ENCODE measurements at regions not wholly inside any gene's neighbourhood (a gene's known extent, or its start where the extent isn't known, plus 50 kb on each side); places are given as distances from the start of the nearest gene placed in this dataset.

- Histone ChIP-seq H3K79me2 (ENCODE audit: control insufficient read depth, insufficient read depth, low read length) (no peaks in the 10 kb centered on the region), H2AFZ (ENCODE audit: control insufficient read depth, low read depth, low read length) (no peak overlapping the region), H4K20me1 (ENCODE audit: control insufficient read depth, insufficient read depth) (no peaks in the 10 kb centered on the region), H3K4me1 (ENCODE audit: control insufficient read depth, insufficient read depth, low read length) (no peaks in the 10 kb centered on the region), H3K4me2 (ENCODE audit: control insufficient read depth, insufficient read depth) (no peak overlapping the region), H3K27me3 (replicated peaks in 1 of 2; ENCODE audit: control insufficient read depth in 2 of 2, insufficient read depth in 2 of 2, low read length in 1 of 2) (no peaks in the 10 kb centered on the region), H3K27ac (ENCODE audit: control insufficient read depth, insufficient read depth) (no peak overlapping the region), H3K9me3 (replicated peaks; ENCODE audit: control insufficient read depth, insufficient read depth, low read length) (peaks cover 3% of the 10 kb centered on the region; the same call in 2 of the 3 replicates), H3K36me3 (ENCODE audit: control insufficient read depth in 2 of 2, insufficient read depth in 2 of 2, low read length in 1 of 2) (no peaks in the 10 kb centered on the region), H3K4me3 (no peak overlapping the region), H3K9ac (ENCODE audit: control insufficient read depth, insufficient read depth, low read length) (no peak overlapping the region)
- no TSS peak for BruUV-seq (replicated peaks)
- ChIA-PET POLR2A (no interaction called here), CTCF (interaction anchor here (0.6 to 1.7 kb wide), 3 partner anchors 13 to 84 kb away, joined by 3 to 7 read pairs (median 3); no protein-coding TSS in a partner anchor), SMC1A (ENCODE audit: uncharacterized antibody, unreplicated experiment) (interaction anchor here (1.1 to 1.3 kb wide), 2 partner anchors 8 to 36 kb away, joined by 3 to 4 read pairs; no protein-coding TSS in a partner anchor), RAD21 (ENCODE audit: unreplicated experiment) (no interaction called here)
- DNase-seq (ENCODE audit: low read depth, low spot score) (no peak), FAIRE-seq (no peak), ATAC-seq (no peak)
- TF ChIP-seq FOXK2 (IDR thresholded peaks at IDR 0.05) (no peak), JUNB (IDR thresholded peaks at IDR 0.05) (no peak), NRF1 (conservative IDR thresholded peaks at IDR 0.05; ENCODE audit: low read depth, low read length) (no peak), ELK1 (IDR thresholded peaks at IDR 0.05; ENCODE audit: low read depth, low read length) (no peak), ZSCAN29 (IDR thresholded peaks at IDR 0.05) (no peak), MEF2B (IDR thresholded peaks at IDR 0.05; ENCODE audit: partially characterized antibody, poor library complexity, severe bottlenecking) (no peak), TBL1XR1 (IDR thresholded peaks at IDR 0.05; ENCODE audit: low read depth, low read length) (no peak), STAT1 (conservative IDR thresholded peaks at IDR 0.05) (no peak), ATF7 (IDR thresholded peaks at IDR 0.05; ENCODE audit: low read depth) (no peak), MLLT1 (IDR thresholded peaks at IDR 0.05) (no peak), POLR2A (IDR thresholded peaks at IDR 0.05; ENCODE audit: low read depth, low read length) (no peak), PKNOX1 (IDR thresholded peaks at IDR 0.05) (no peak), YBX1 (IDR thresholded peaks at IDR 0.05) (no peak)
- WGBS (ENCODE audit: insufficient coverage, insufficient replicate concordance, low lambda C conversion rate, missing lambda C conversion rate), result 100% methylated on average over 1 of the region's 1 CpG
- intact Hi-C loops (cut with micrococcal nuclease; ENCODE audit: unreplicated experiment) (no loop called here), in situ Hi-C loops (cut with MboI) (no loop called here)
Observed at GRCh38 chr3:152538518-152538917, 269.8 kb downstream of the MBNL1 start.
